ENCODE measurements at regions not wholly inside any gene's neighbourhood (a gene's known extent, or its start where the extent isn't known, plus 50 kb on each side); places are given as distances from the start of the nearest gene placed in this dataset.

DNA sequence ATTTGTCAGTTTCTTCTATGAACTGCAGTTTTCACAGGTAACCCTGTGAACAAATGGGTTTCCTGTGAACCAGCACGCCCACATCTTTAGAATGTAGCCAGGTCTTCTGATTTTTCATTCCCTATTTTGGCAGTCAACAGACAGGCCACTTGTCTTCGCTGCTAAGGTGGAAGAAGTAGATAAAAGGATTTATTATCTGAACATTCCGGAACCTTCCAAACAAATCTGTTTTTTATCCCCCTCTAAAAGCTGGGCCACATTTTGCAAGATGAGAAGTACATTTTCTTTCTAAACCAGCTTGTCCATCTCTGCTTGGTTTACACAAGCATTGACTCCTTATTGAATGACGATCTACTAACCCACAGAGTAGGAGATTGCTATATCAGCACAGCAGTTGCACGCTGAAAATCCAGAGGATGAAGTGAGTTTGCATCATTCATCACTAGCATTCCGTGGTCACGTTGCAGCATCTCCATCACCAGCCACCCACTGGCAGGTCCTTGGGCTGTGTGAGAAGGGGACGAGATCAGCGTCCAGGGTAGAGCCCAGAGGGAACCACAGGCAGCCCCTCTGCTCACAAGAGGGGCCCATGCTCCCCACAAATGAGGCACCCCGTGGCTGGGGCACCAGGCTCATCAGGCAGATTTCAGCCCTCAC is 83.5 kb downstream of the TOMM20 start:
- TF ChIP-seq, protein P1, sequence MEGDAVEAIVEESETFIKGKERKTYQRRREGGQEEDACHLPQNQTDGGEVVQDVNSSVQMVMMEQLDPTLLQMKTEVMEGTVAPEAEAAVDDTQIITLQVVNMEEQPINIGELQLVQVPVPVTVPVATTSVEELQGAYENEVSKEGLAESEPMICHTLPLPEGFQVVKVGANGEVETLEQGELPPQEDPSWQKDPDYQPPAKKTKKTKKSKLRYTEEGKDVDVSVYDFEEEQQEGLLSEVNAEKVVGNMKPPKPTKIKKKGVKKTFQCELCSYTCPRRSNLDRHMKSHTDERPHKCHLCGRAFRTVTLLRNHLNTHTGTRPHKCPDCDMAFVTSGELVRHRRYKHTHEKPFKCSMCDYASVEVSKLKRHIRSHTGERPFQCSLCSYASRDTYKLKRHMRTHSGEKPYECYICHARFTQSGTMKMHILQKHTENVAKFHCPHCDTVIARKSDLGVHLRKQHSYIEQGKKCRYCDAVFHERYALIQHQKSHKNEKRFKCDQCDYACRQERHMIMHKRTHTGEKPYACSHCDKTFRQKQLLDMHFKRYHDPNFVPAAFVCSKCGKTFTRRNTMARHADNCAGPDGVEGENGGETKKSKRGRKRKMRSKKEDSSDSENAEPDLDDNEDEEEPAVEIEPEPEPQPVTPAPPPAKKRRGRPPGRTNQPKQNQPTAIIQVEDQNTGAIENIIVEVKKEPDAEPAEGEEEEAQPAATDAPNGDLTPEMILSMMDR (conservative IDR thresholded peaks at IDR 0.05; ENCODE audit: low read length) = no peak
- no peak overlapping the region for H3K4me3 ChIP-seq (ENCODE audit: low read length)
- DNase-seq (ENCODE audit: low read depth) = peak; percentile 84

DNA sequence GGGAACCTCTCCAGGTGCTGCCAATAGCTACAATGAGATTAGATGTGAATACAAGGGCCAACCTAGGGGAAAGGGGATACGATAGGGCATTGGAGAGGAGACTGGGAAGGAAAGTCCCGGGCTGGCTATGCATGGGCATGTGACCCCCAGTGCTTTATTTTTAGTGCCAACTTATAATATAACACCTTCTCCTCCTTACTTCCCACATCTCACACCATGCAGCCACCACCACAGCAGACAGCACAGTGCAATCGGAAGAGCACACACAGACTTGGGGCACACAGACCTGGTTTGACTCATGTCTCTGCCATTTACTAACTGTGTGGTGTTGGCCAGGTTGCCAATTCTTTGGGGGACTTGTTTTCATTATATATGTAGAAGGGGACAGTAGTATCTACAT is 85.4 kb downstream of the TOMM20 start:
- H3K4me3 ChIP-seq (ENCODE audit: low read length) = no peak overlapping the region
- no peak for DNase-seq (ENCODE audit: low read depth)
- TF ChIP-seq, protein P1 (conservative IDR thresholded peaks at IDR 0.05; ENCODE audit: low read length) = no peak

DNA sequence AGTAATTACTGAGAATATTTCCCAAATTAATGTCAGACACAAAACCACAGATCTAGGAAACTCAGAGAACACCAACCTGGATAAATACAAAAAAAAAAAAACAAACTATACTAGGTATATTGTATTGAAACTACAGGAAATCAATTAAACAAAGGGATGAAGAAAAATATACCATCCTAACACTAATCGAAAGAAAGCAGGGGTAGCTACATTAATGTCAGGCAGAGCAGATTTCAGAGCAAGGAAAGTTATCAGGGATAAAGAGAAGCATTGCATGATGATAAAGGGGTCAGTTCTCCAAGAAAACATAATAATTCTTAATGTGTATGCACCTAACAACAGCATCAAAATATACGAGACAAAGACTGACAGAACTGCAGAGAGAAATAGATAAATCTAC is 89.9 kb downstream of the TOMM20 start:
- DNase-seq (ENCODE audit: low read depth) = no peak
- TF ChIP-seq, protein P1 (conservative IDR thresholded peaks at IDR 0.05; ENCODE audit: low read length) = no peak
- H3K4me3 ChIP-seq (ENCODE audit: low read length) = no peak overlapping the region

DNA sequence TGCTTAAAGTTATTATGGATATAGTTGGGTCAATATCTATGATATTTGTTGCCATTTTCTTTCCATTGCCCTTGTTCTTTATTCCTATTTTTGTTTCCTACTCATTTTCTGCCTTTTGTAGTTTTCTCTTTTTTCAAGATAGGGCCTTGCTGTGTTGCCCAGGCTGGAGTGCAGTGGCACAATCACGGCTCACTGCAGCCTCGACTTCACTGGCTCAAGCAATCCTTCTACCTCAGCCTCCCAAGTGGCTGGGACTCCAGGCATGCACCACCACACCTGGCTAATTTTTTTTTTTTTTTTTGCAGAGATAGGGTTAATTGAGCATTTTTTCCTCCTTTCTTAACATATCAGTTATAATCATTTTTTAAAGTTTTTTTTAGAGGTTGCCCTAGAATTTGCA is 92.7 kb downstream of the TOMM20 start:
- TF ChIP-seq, protein P1 (conservative IDR thresholded peaks at IDR 0.05; ENCODE audit: low read length) = no peak
- no peak for DNase-seq (ENCODE audit: low read depth)
- H3K4me3 ChIP-seq (ENCODE audit: low read length) = no peak overlapping the region

DNA sequence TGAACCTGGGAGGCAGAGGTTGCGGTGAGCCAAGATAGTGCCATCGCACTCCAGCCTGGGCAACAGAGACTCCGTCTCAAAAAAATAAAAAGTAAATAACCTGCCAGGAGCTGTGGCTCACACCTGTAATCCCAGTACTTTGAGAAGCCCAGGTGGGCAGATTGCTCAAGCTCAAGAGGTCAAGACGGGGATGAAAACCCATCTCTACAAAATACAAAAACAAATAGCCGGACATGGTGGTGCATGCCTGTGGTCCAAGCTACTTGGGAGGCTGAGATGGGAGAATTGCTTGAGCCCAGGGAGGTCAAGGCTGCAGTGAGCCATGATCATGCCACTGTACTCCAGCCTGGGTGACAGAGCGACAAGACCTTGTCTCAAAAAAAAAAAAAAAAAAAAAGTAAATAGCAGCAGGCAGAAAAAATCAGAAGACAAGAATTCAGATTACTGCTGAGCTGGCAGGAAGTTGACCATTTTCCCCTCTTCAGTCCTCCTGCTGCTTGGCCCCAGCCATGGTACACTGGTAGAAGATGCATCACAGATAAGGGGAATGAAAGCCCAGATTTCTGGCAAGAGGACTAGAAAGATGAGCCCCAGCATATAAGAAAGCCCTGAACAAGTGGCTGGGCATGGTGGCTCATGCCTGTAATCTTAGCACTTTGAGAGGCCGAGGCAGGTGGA is 97.6 kb downstream of the TOMM20 start:
- H3K4me3 ChIP-seq (ENCODE audit: low read length) = no peak overlapping the region
- TF ChIP-seq, protein P1 (conservative IDR thresholded peaks at IDR 0.05; ENCODE audit: low read length) = no peak

DNA sequence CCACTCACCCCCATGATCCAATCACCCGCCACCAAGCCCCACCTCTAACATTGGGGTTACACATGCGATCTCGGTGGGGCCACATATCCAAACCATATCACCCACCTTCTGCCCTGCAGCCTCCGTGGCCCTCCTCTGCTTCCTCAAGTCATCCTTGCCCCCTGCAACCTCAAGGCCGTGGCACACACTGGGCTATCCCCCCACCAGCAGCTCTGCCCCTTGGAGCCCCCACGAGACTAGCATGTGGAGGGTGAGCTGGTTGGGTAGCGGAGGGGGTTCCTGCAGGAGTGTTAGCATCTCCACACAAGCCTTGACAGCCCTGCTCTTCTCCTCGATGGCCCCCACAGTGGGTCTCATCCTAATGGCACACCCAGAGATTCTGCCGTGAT is 100.8 kb downstream of the TOMM20 start:
- H3K4me3 ChIP-seq (ENCODE audit: low read length) = no peak overlapping the region
- TF ChIP-seq, protein P1 (conservative IDR thresholded peaks at IDR 0.05; ENCODE audit: low read length) = no peak
- DNase-seq (ENCODE audit: low read depth) = no peak

More for the DNA sequence above, 97.6 kb downstream of the TOMM20 start:
- no peak for DNase-seq (ENCODE audit: low read depth)
